ENCODE measurements at regions not wholly inside any gene's neighbourhood (a gene's known extent, or its start where the extent isn't known, plus 50 kb on each side); places are given as distances from the start of the nearest gene placed in this dataset.

DNA sequence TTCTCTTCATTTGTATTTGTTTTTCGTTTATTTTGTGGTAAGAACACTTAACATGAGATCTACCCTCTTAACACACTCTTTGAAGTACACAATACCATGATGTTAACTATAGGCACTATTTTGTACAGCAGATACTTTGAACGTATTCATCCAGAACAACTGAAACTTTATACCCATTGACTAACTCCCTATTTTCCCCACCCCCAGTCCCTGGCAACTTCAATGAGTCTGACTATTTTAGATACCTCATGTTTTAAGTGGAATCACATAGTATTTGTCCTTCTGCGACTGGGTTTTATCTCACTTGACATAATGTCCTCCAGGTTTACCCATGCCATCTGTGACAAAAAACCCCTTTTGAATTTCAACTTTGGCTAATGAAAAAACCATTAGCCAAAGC, 356.3 kb upstream of the CDH20 start:
- Mint-ChIP-seq H3K4me3 (ENCODE audit: unreplicated experiment) (no peak overlapping the region), H3K27ac (ENCODE audit: unreplicated experiment) (no peak overlapping the region), H3K9me3 (ENCODE audit: unreplicated experiment) (no peaks in the 10 kb centered on the region), H3K4me1 (ENCODE audit: unreplicated experiment) (no peaks in the 10 kb centered on the region), H3K36me3 (ENCODE audit: low read depth, unreplicated experiment) (no peaks in the 10 kb centered on the region), H3K27me3 (ENCODE audit: unreplicated experiment) (peaks cover 2% of the 10 kb centered on the region)
- DNase-seq (ENCODE audit: low spot score), result no peak
- TF ChIP-seq, protein P1, sequence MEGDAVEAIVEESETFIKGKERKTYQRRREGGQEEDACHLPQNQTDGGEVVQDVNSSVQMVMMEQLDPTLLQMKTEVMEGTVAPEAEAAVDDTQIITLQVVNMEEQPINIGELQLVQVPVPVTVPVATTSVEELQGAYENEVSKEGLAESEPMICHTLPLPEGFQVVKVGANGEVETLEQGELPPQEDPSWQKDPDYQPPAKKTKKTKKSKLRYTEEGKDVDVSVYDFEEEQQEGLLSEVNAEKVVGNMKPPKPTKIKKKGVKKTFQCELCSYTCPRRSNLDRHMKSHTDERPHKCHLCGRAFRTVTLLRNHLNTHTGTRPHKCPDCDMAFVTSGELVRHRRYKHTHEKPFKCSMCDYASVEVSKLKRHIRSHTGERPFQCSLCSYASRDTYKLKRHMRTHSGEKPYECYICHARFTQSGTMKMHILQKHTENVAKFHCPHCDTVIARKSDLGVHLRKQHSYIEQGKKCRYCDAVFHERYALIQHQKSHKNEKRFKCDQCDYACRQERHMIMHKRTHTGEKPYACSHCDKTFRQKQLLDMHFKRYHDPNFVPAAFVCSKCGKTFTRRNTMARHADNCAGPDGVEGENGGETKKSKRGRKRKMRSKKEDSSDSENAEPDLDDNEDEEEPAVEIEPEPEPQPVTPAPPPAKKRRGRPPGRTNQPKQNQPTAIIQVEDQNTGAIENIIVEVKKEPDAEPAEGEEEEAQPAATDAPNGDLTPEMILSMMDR (IDR thresholded peaks at IDR 0.05; ENCODE audit: unreplicated experiment), result no peak

DNA sequence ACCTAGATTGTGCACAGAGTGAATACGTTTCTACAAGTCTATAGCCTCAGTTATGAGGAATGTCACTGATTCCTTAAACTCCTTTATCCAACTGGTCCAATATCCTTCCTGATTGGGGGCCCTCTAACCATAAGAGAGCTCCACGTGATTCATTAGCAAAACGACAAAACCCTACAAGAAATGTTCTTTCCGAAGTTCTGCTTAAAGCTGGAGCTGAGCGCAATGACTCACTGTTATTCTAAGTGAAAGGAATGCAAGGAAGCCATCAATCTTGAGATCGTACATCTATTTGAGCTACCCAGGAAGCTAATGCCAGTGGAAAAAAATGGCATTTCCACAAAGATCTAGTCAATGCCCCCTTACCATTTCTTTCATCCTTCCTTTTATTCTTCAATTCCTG, 354.9 kb upstream of the CDH20 start:
- no peaks in the 10 kb centered on the region for H3K4me1 Mint-ChIP-seq (ENCODE audit: unreplicated experiment)
- no peak overlapping the region for H3K4me3 Mint-ChIP-seq (ENCODE audit: unreplicated experiment)
- TF ChIP-seq, protein P1 (IDR thresholded peaks at IDR 0.05; ENCODE audit: unreplicated experiment), result no peak
- DNase-seq (ENCODE audit: low spot score), result no peak
- H3K36me3 Mint-ChIP-seq (ENCODE audit: low read depth, unreplicated experiment), result no peaks in the 10 kb centered on the region
- no peaks in the 10 kb centered on the region for H3K27me3 Mint-ChIP-seq (ENCODE audit: unreplicated experiment)
- H3K27ac Mint-ChIP-seq (ENCODE audit: unreplicated experiment), result no peak overlapping the region
- no peaks in the 10 kb centered on the region for H3K9me3 Mint-ChIP-seq (ENCODE audit: unreplicated experiment)

DNA sequence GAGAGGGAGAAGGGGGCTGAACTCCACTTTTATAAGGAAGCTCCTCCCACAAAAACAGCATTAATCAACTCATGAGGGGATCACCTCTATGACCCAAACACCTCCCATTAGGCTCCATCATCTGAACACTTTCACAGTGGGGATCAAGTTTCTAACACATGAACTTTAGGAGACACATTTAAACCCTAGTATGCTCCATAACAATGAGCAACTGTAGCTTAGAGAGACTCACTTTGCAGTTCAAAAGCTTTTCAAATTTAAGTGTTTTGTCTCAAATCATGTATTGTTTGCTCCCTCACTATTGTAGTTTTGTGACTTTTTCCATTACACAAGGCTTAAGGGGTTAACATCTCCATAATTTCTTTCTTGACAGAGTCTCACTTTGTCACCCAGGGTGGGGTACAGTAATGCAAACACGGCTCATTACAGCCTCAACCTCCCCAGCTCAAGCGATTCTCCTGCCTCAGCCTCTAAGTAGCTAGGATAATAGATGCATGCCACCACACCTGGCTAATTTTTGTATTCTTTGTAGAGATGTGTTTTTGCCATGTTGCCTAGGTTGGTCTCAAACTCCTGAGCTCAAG, 352.7 kb upstream of the CDH20 start:
- Mint-ChIP-seq H3K27ac (ENCODE audit: unreplicated experiment) (no peak overlapping the region), H3K27me3 (ENCODE audit: unreplicated experiment) (no peaks in the 10 kb centered on the region), H3K36me3 (ENCODE audit: low read depth, unreplicated experiment) (no peaks in the 10 kb centered on the region), H3K9me3 (ENCODE audit: unreplicated experiment) (no peaks in the 10 kb centered on the region), H3K4me3 (ENCODE audit: unreplicated experiment) (no peak overlapping the region), H3K4me1 (ENCODE audit: unreplicated experiment) (no peaks in the 10 kb centered on the region)
- TF ChIP-seq, protein P1 (IDR thresholded peaks at IDR 0.05; ENCODE audit: unreplicated experiment), result no peak
- no peak for DNase-seq (ENCODE audit: low spot score)

DNA sequence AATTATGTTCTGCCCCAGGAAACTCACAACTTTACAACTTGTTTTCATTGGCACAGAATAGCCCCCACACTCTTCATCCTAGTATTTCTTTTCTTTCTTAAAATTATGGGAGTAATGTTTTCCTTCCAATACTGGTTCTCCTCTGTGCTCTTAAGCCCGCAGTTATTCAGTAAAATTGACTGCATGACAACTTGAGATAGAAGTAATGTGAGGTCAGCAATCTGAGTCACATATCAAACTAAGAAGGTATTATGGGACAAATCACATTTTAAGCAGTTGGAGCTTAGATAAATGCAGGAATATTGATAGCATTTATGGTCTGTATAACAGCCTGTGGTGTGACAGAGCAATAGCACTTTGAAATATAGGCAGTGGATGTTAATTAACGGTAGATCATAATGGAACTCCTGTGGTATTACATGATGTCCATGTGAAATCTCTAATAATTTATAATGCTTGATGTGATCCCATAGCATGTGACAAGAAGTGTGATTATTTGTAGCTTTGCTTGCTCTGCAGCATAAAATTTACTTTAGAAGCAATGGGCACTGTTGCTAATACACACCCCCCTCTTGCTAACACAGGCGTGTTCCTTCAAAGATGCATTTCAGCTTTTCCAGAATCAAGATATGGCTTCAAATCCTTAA, 351.4 kb upstream of the CDH20 start:
- TF ChIP-seq, protein P1 (IDR thresholded peaks at IDR 0.05; ENCODE audit: unreplicated experiment), result no peak
- no peaks in the 10 kb centered on the region for H3K27me3 Mint-ChIP-seq (ENCODE audit: unreplicated experiment)
- no peak overlapping the region for H3K4me3 Mint-ChIP-seq (ENCODE audit: unreplicated experiment)
- no peaks in the 10 kb centered on the region for H3K4me1 Mint-ChIP-seq (ENCODE audit: unreplicated experiment)
- DNase-seq (ENCODE audit: low spot score), result no peak
- no peaks in the 10 kb centered on the region for H3K9me3 Mint-ChIP-seq (ENCODE audit: unreplicated experiment)
- H3K36me3 Mint-ChIP-seq (ENCODE audit: low read depth, unreplicated experiment), result no peaks in the 10 kb centered on the region
- no peak overlapping the region for H3K27ac Mint-ChIP-seq (ENCODE audit: unreplicated experiment)

DNA sequence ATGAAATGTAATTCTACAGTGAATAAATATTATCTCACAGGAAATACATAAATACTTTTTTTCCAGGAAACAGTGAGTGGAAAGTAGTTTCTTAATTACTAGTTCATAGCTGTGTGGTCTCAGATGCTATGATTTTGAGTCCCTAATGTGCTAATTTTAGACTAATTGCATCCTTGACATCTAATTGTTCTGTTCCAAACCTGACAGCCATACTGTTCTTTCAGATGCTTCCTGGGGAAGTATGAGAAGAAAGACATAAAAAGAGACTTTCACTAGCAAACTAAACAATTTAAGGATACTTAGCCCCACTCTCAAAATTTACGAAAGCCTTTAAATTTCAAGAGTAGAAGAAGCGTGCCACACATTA, 350.9 kb upstream of the CDH20 start:
- H3K9me3 Mint-ChIP-seq (ENCODE audit: unreplicated experiment), result no peaks in the 10 kb centered on the region

More for the DNA sequence above, 350.9 kb upstream of the CDH20 start:
- Mint-ChIP-seq H3K27me3 (ENCODE audit: unreplicated experiment) (no peaks in the 10 kb centered on the region), H3K4me3 (ENCODE audit: unreplicated experiment) (no peak overlapping the region), H3K36me3 (ENCODE audit: low read depth, unreplicated experiment) (no peaks in the 10 kb centered on the region), H3K4me1 (ENCODE audit: unreplicated experiment) (no peaks in the 10 kb centered on the region), H3K27ac (ENCODE audit: unreplicated experiment) (no peak overlapping the region)
- TF ChIP-seq, protein P1 (IDR thresholded peaks at IDR 0.05; ENCODE audit: unreplicated experiment), result no peak
- no peak for DNase-seq (ENCODE audit: low spot score)

Measured in endothelial cell (in vitro differentiated cells).